ENCODE measurements at regions not wholly inside any gene's neighbourhood (a gene's known extent, or its start where the extent isn't known, plus 50 kb on each side); places are given as distances from the start of the nearest gene placed in this dataset.

- H3K36me3 ChIP-seq (ENCODE audit: insufficient read depth, low read length): no peaks in the 10 kb centered on the region
- no peaks in the 10 kb centered on the region for H3K79me2 ChIP-seq (ENCODE audit: insufficient read depth, low read length)
- H3K27me3 ChIP-seq (ENCODE audit: insufficient read depth, low read length): no peaks in the 10 kb centered on the region
- H4K20me1 ChIP-seq (ENCODE audit: insufficient read depth, low read length): no peaks in the 10 kb centered on the region
- H3K4me3 ChIP-seq (ENCODE audit: low read depth, low read length, poor library complexity, severe bottlenecking): peak overlapping the region; percentile 25
- H2AFZ ChIP-seq (ENCODE audit: low read length): no peak overlapping the region
- H3F3A ChIP-seq (ENCODE audit: insufficient read depth, low read length): no peaks in the 10 kb centered on the region
- no peaks in the 10 kb centered on the region for H3K9me2 ChIP-seq (ENCODE audit: low read depth, low read length)
- peak overlapping the region; percentile 95 for H3K27ac ChIP-seq (ENCODE audit: low read depth, low read length, poor library complexity, severe bottlenecking)
- no peak for TF ChIP-seq CTCF (IDR thresholded peaks at IDR 0.05; ENCODE audit: low read length)
- no peak for TF ChIP-seq EZH2 (IDR thresholded peaks at IDR 0.05; ENCODE audit: borderline replicate concordance, low read length)
- peaks cover 63% of the 10 kb centered on the region for H3K4me1 ChIP-seq (ENCODE audit: insufficient read depth, low read length, severe bottlenecking)
- no peaks in the 10 kb centered on the region for H3K9me3 ChIP-seq (ENCODE audit: low read length)
- peak overlapping the region; percentile 52 for H3K4me2 ChIP-seq (ENCODE audit: low read length)
- H3K9ac ChIP-seq (ENCODE audit: low read length): peak overlapping the region; percentile 34; the same call in 1 of the 2 replicates
Observed at GRCh38 chr14:49019467-49020115, 566.6 kb downstream of the RPS29 start.

- Histone ChIP-seq H3K4me3 (ENCODE audit: low read depth, low read length, poor library complexity, severe bottlenecking) (no peak overlapping the region), H3K9me2 (ENCODE audit: low read depth, low read length) (no peaks in the 10 kb centered on the region), H3K36me3 (ENCODE audit: insufficient read depth, low read length) (no peaks in the 10 kb centered on the region), H3K27ac (ENCODE audit: low read depth, low read length, poor library complexity, severe bottlenecking) (no peak overlapping the region), H3K79me2 (ENCODE audit: insufficient read depth, low read length) (no peaks in the 10 kb centered on the region), H3K9me3 (ENCODE audit: low read length) (no peaks in the 10 kb centered on the region), H3K9ac (ENCODE audit: low read length) (no peak overlapping the region), H3F3A (ENCODE audit: insufficient read depth, low read length) (no peaks in the 10 kb centered on the region), H3K27me3 (ENCODE audit: insufficient read depth, low read length) (no peaks in the 10 kb centered on the region), H3K4me2 (ENCODE audit: low read length) (no peak overlapping the region; the same call in 1 of the 2 replicates), H4K20me1 (ENCODE audit: insufficient read depth, low read length) (no peaks in the 10 kb centered on the region), H2AFZ (ENCODE audit: low read length) (no peak overlapping the region), H3K4me1 (ENCODE audit: insufficient read depth, low read length, severe bottlenecking) (peaks cover 63% of the 10 kb centered on the region)
- TF ChIP-seq EZH2 (IDR thresholded peaks at IDR 0.05; ENCODE audit: borderline replicate concordance, low read length): no peak
- TF ChIP-seq CTCF (IDR thresholded peaks at IDR 0.05; ENCODE audit: low read length): no peak
Observed at GRCh38 chr14:49017447-49017846, 568.7 kb downstream of the RPS29 start.

- Histone ChIP-seq H3K4me1 (ENCODE audit: insufficient read depth, low read length, severe bottlenecking) (peaks cover 59% of the 10 kb centered on the region), H3K9me2 (ENCODE audit: low read depth, low read length) (no peaks in the 10 kb centered on the region), H3K79me2 (ENCODE audit: insufficient read depth, low read length) (no peaks in the 10 kb centered on the region), H2AFZ (ENCODE audit: low read length) (no peak overlapping the region), H3K27ac (ENCODE audit: low read depth, low read length, poor library complexity, severe bottlenecking) (no peak overlapping the region), H3K27me3 (ENCODE audit: insufficient read depth, low read length) (no peaks in the 10 kb centered on the region), H3F3A (ENCODE audit: insufficient read depth, low read length) (no peaks in the 10 kb centered on the region), H3K9ac (ENCODE audit: low read length) (no peak overlapping the region), H3K36me3 (ENCODE audit: insufficient read depth, low read length) (no peaks in the 10 kb centered on the region), H3K9me3 (ENCODE audit: low read length) (no peaks in the 10 kb centered on the region), H4K20me1 (ENCODE audit: insufficient read depth, low read length) (no peaks in the 10 kb centered on the region), H3K4me3 (ENCODE audit: low read depth, low read length, poor library complexity, severe bottlenecking) (no peak overlapping the region), H3K4me2 (ENCODE audit: low read length) (no peak overlapping the region)
- TF ChIP-seq EZH2 (IDR thresholded peaks at IDR 0.05; ENCODE audit: borderline replicate concordance, low read length): no peak
- TF ChIP-seq CTCF (IDR thresholded peaks at IDR 0.05; ENCODE audit: low read length): no peak
Observed at GRCh38 chr14:49016381-49016780, 569.8 kb downstream of the RPS29 start.
